SU-DHL-6 (cell line): ENCODE measurements at regions not wholly inside any gene's neighbourhood (a gene's known extent, or its start where the extent isn't known, plus 50 kb on each side); places are given as distances from the start of the nearest gene placed in this dataset.
"Not testable (repeated sequence)": the region's sequence is repeated elsewhere in the genome, so short reads cannot be mapped to it uniquely, and the experiment has no call there.

Experiments used
- H2AFZ ChIP-seq: fragments of 200-600 bp; sonication (generic); 2 replicates; pipeline ENCODE4 v1.6.1; 2014; ENCODE audit warnings: low read depth, mild to moderate bottlenecking, moderate library complexity, mixed read lengths, antibody characterized with exemption, low read length; ENCODE audit not compliant: severe bottlenecking
- H3F3A ChIP-seq: fragments of 200-600 bp; shearing (Covaris generic); 2 replicates; pipeline ENCODE4 v1.6.0; 2016; ENCODE audit warnings: antibody characterized with exemption, mild to moderate bottlenecking; ENCODE audit not compliant: insufficient read depth
- H3K27ac ChIP-seq: fragments of 200-600 bp; sonication (generic); 2 replicates; pipeline ENCODE4 v1.5.1; 2016; ENCODE audit warnings: low read depth, mild to moderate bottlenecking, low read length, moderate library complexity, mixed read lengths
- H3K27me3 ChIP-seq: fragments of 200-600 bp; sonication (generic), shearing (Covaris generic); 2 replicates; pipeline ENCODE4 v1.6.0; 2014; ENCODE audit warnings: mild to moderate bottlenecking, low read length
- H3K36me3 ChIP-seq: fragments of 200-600 bp; sonication (generic); 2 replicates; pipeline ENCODE4 v1.6.1; 2014; ENCODE audit warnings: mild to moderate bottlenecking, low read length, mixed read lengths
- H3K4me2 ChIP-seq: fragments of 300-600, 200-600 bp; shearing (Covaris generic), sonication (generic); 2 replicates; pipeline ENCODE4 v1.6.0; 2014; ENCODE audit warnings: low read length, low read depth, mild to moderate bottlenecking; ENCODE audit not compliant: poor library complexity, severe bottlenecking
- H3K4me3 ChIP-seq: fragments of 200-600 bp; sonication (generic); 2 replicates; pipeline ENCODE4 v1.5.1; 2014; ENCODE audit warnings: antibody characterized with exemption, low read length, mild to moderate bottlenecking, mixed read lengths; ENCODE audit not compliant: insufficient read depth, poor library complexity, severe bottlenecking
- H3K79me2 ChIP-seq: fragments of 200-600 bp; sonication (generic); 2 replicates; pipeline ENCODE4 v1.6.1; 2014; ENCODE audit warnings: mild to moderate bottlenecking, low read length, moderate library complexity; ENCODE audit not compliant: insufficient read depth
- H3K9ac ChIP-seq: fragments of 200-600 bp; sonication (generic); 2 replicates; pipeline ENCODE4 v1.7.0; 2014; ENCODE audit warnings: mild to moderate bottlenecking, low read length
- H3K9me2 ChIP-seq: fragments of 200-600 bp; sonication (generic); replicated peaks from 2 replicates; pipeline ENCODE4 v1.6.1; 2014; ENCODE audit warnings: low read length; ENCODE audit not compliant: insufficient read depth
- H3K9me3 ChIP-seq: fragments of 200-600 bp; sonication (generic); 2 replicates; pipeline ENCODE4 v1.6.1; 2014; ENCODE audit warnings: low read length, mixed read lengths; ENCODE audit not compliant: insufficient read depth
- H4K20me1 ChIP-seq: fragments of 200-600 bp; sonication (generic); 2 replicates; pipeline ENCODE4 v1.6.1; 2014; ENCODE audit warnings: low read depth, mild to moderate bottlenecking, antibody characterized with exemption, low read length, moderate library complexity, mixed read lengths

GRCh38 chr2:111453816-111454215, 333.1 kb downstream of the BCL2L11 start:
- not testable (repeated sequence) for H3K9ac ChIP-seq, H3F3A ChIP-seq, H3K4me3 ChIP-seq, H3K4me2 ChIP-seq, H3K9me2 ChIP-seq, H2AFZ ChIP-seq, H3K27ac ChIP-seq, H3K9me3 ChIP-seq, H3K79me2 ChIP-seq, H4K20me1 ChIP-seq, H3K27me3 ChIP-seq, H3K36me3 ChIP-seq

- not testable (repeated sequence) for H3K9me2 ChIP-seq, H3K27ac ChIP-seq, H3K27me3 ChIP-seq, H3K9me3 ChIP-seq, H2AFZ ChIP-seq, H3K4me2 ChIP-seq, H3K9ac ChIP-seq, H3F3A ChIP-seq, H4K20me1 ChIP-seq, H3K36me3 ChIP-seq, H3K4me3 ChIP-seq, H3K79me2 ChIP-seq
These were observed 333.7 kb downstream of the BCL2L11 start for GRCh38 chr2:111454404-111454803.

- H3K36me3 ChIP-seq, H3K9ac ChIP-seq, H2AFZ ChIP-seq, H3K9me2 ChIP-seq, H3K9me3 ChIP-seq, H3F3A ChIP-seq, H3K27me3 ChIP-seq, H3K27ac ChIP-seq, H3K4me3 ChIP-seq, H3K79me2 ChIP-seq, H3K4me2 ChIP-seq, H4K20me1 ChIP-seq: not testable (repeated sequence)
These were observed 334.6 kb downstream of the BCL2L11 start for GRCh38 chr2:111455016-111456015.

- not testable (repeated sequence) for H3K4me2 ChIP-seq, H3K36me3 ChIP-seq, H3K27me3 ChIP-seq, H4K20me1 ChIP-seq, H3K9me3 ChIP-seq, H3K9me2 ChIP-seq, H2AFZ ChIP-seq, H3K4me3 ChIP-seq, H3K9ac ChIP-seq, H3K79me2 ChIP-seq, H3F3A ChIP-seq, H3K27ac ChIP-seq
These were observed 336.5 kb downstream of the BCL2L11 start for GRCh38 chr2:111457191-111457590.

GRCh38 chr2:111460901-111461300, 340.2 kb downstream of the BCL2L11 start:
- H3K27me3 ChIP-seq, H3K4me2 ChIP-seq: not testable (repeated sequence)

GRCh38 chr2:111461831-111462230, 341.1 kb downstream of the BCL2L11 start:
- H3K27ac ChIP-seq, H3K27me3 ChIP-seq, H3K9ac ChIP-seq, H3K36me3 ChIP-seq, H3K79me2 ChIP-seq, H3K4me2 ChIP-seq, H3K9me3 ChIP-seq, H3K9me2 ChIP-seq, H2AFZ ChIP-seq, H3F3A ChIP-seq, H3K4me3 ChIP-seq, H4K20me1 ChIP-seq: not testable (repeated sequence)

More at GRCh38 chr2:111460901-111461300, 340.2 kb downstream of the BCL2L11 start:
- H2AFZ ChIP-seq, H3K36me3 ChIP-seq, H3K4me3 ChIP-seq, H3F3A ChIP-seq, H3K9me2 ChIP-seq, H4K20me1 ChIP-seq, H3K9me3 ChIP-seq, H3K27ac ChIP-seq, H3K9ac ChIP-seq, H3K79me2 ChIP-seq: not testable (repeated sequence)

GRCh38 chr2:111462572-111462971, 341.9 kb downstream of the BCL2L11 start:
- H3K4me3 ChIP-seq, H2AFZ ChIP-seq, H3K79me2 ChIP-seq, H3K4me2 ChIP-seq, H3K27me3 ChIP-seq, H3K9me2 ChIP-seq, H3K27ac ChIP-seq, H3F3A ChIP-seq, H3K9me3 ChIP-seq, H3K36me3 ChIP-seq, H3K9ac ChIP-seq, H4K20me1 ChIP-seq: not testable (repeated sequence)

GRCh38 chr2:111463238-111463848, 342.6 kb downstream of the BCL2L11 start:
- H3K4me2 ChIP-seq, H3K9me2 ChIP-seq, H2AFZ ChIP-seq, H3K27ac ChIP-seq, H3K79me2 ChIP-seq, H3K9me3 ChIP-seq, H3K4me3 ChIP-seq, H3K9ac ChIP-seq, H3K27me3 ChIP-seq, H3K36me3 ChIP-seq, H3F3A ChIP-seq, H4K20me1 ChIP-seq: not testable (repeated sequence)
